Loucy (cell line): ENCODE measurements at regions not wholly inside any gene's neighbourhood (a gene's known extent, or its start where the extent isn't known, plus 50 kb on each side); places are given as distances from the start of the nearest gene placed in this dataset.
"Not testable (repeated sequence)": the region's sequence is repeated elsewhere in the genome, so short reads cannot be mapped to it uniquely, and the experiment has no call there.

Experiments
- H2AFZ ChIP-seq: fragments of 200-600 bp; sonication (generic); 2 replicates; pipeline ENCODE4 v1.6.0; 2016; ENCODE audit warnings: antibody characterized with exemption, mild to moderate bottlenecking, low read length, moderate library complexity
- H3F3A ChIP-seq: fragments of 200-600 bp; 2 replicates; pipeline ENCODE4 v1.6.0; 2016; ENCODE audit warnings: antibody characterized with exemption, low read depth, mild to moderate bottlenecking
- H3K27me3 ChIP-seq: fragments of 200-600 bp; sonication (generic); 2 replicates; pipeline ENCODE4 v1.6.1; 2014; ENCODE audit warnings: low read length, mild to moderate bottlenecking; ENCODE audit not compliant: insufficient read depth, poor library complexity, severe bottlenecking
- H3K36me3 ChIP-seq: fragments of 200-600 bp; sonication (generic); 2 replicates; pipeline ENCODE4 v1.6.1; 2016; ENCODE audit warnings: low read length; ENCODE audit not compliant: insufficient read depth
- H3K4me1 ChIP-seq: fragments of 200-600 bp; sonication (generic); 2 replicates; pipeline ENCODE4 v1.5.1; 2014; ENCODE audit warnings: low read length, mild to moderate bottlenecking; ENCODE audit not compliant: insufficient read depth, poor library complexity, severe bottlenecking
- H3K4me2 ChIP-seq: fragments of 200-600 bp; sonication (generic); 2 replicates; pipeline ENCODE4 v1.6.0; 2014; ENCODE audit warnings: antibody characterized with exemption, low read length, low read depth, mild to moderate bottlenecking; ENCODE audit not compliant: poor library complexity, severe bottlenecking
- H3K4me3 ChIP-seq: fragments of 200-600 bp; sonication (generic); 2 replicates; pipeline ENCODE4 v1.5.1; 2014; ENCODE audit warnings: low read length, mild to moderate bottlenecking, mixed read lengths; ENCODE audit not compliant: poor library complexity, severe bottlenecking
- H3K79me2 ChIP-seq: fragments of 200-600 bp; sonication (generic); 2 replicates; pipeline ENCODE4 v1.6.1; 2014; ENCODE audit warnings: low read length; ENCODE audit not compliant: insufficient read depth
- H3K9ac ChIP-seq: fragments of 200-600 bp; sonication (generic); 2 replicates; pipeline ENCODE4 v1.6.0; 2014; ENCODE audit warnings: mild to moderate bottlenecking, low read depth, low read length, moderate library complexity; ENCODE audit not compliant: poor library complexity, severe bottlenecking
- H3K9me2 ChIP-seq: fragments of 200-600 bp; sonication (generic); replicated peaks from 2 replicates; pipeline ENCODE4 v1.6.1; 2016; ENCODE audit warnings: low read depth, low read length, mixed read lengths
- H3K9me3 ChIP-seq: fragments of 200-600 bp; sonication (generic); 2 replicates; pipeline ENCODE4 v1.6.1; 2014; ENCODE audit warnings: mild to moderate bottlenecking, antibody characterized with exemption, low read length, low read depth; ENCODE audit not compliant: insufficient read depth
- H4K20me1 ChIP-seq: fragments of 200-600 bp; sonication (generic); 2 replicates; pipeline ENCODE4 v1.6.0; 2014; ENCODE audit warnings: antibody characterized with exemption, low read length, mild to moderate bottlenecking; ENCODE audit not compliant: insufficient read depth, poor library complexity, severe bottlenecking
- EZH2phosphoT487 ChIP-seq: fragments of 200-600 bp; IDR thresholded peaks from 2 replicates; pipeline ENCODE4 v1.6.1; 2018; ENCODE audit warnings: antibody characterized with exemption, mild to moderate bottlenecking, moderate library complexity, borderline replicate concordance
- TF ChIP-seq, protein P1 (sequence below): fragments of 200-600 bp; sonication (generic); conservative IDR thresholded peaks from 2 replicates; pipeline ENCODE4 v1.5.1; 2014; ENCODE audit warnings: mild to moderate bottlenecking, antibody characterized with exemption, low read length

DNA sequence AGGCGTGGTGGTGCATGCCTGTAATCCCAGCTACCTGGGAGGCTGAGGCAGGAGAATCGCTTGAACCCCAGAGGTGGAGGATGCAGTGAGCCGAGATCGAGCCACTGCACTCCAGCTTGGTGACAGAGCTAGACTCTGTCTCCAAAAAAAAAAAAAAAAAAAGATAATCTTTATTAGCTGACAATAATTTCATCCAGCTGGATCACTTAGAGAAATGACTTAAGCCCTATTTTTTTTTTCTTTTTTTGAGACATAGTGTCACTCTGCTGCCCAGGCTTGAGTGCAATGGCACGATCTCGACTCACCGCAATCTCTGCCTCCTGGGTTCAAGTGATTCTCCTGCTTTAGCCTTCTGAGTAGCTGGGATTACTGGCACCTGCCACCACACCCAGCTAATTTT lies 51.6 kb upstream of the MAP4K4 start:
- not testable (repeated sequence) for H3K9ac ChIP-seq, H3K79me2 ChIP-seq, H2AFZ ChIP-seq, H3K4me2 ChIP-seq, H3K36me3 ChIP-seq, H4K20me1 ChIP-seq, H3K9me2 ChIP-seq, H3K27me3 ChIP-seq, H3F3A ChIP-seq, H3K4me1 ChIP-seq, H3K4me3 ChIP-seq, H3K9me3 ChIP-seq

DNA sequence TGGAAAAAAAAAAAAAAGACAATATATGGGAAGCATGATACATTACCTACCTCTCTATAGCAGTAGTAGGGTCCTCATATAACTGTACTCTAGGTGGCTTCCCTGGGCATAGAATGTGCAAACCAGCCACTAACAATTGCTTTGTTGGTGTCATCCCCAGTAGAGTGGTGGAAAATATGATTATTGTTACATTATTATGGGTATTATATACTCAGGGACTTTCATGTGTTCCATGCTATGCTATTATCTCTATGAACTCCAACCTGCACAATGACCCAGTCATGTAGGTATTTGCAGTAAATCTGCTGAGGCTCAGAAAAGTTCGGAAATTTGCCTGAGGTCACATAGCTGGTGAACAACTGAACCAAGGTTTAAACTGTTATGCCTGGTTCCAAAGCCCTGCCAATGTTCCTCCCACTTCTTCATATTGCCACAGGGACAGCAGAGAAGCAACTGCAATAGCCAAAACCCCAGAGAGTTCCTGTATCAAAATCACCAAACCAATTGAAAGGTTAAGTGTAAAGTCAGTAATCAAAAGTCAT lies 52.6 kb upstream of the MAP4K4 start:
- H3K36me3 ChIP-seq, result no peaks in the 10 kb centered on the region
- no peaks in the 10 kb centered on the region for H3K27me3 ChIP-seq
- no peaks in the 10 kb centered on the region for H3F3A ChIP-seq
- no peak overlapping the region for H3K9ac ChIP-seq
- no peak overlapping the region for H3K4me3 ChIP-seq
- no peaks in the 10 kb centered on the region for H3K9me3 ChIP-seq
- no peak for TF ChIP-seq EZH2phosphoT487
- TF ChIP-seq, protein P1, sequence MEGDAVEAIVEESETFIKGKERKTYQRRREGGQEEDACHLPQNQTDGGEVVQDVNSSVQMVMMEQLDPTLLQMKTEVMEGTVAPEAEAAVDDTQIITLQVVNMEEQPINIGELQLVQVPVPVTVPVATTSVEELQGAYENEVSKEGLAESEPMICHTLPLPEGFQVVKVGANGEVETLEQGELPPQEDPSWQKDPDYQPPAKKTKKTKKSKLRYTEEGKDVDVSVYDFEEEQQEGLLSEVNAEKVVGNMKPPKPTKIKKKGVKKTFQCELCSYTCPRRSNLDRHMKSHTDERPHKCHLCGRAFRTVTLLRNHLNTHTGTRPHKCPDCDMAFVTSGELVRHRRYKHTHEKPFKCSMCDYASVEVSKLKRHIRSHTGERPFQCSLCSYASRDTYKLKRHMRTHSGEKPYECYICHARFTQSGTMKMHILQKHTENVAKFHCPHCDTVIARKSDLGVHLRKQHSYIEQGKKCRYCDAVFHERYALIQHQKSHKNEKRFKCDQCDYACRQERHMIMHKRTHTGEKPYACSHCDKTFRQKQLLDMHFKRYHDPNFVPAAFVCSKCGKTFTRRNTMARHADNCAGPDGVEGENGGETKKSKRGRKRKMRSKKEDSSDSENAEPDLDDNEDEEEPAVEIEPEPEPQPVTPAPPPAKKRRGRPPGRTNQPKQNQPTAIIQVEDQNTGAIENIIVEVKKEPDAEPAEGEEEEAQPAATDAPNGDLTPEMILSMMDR, result no peak
- no peaks in the 10 kb centered on the region for H3K9me2 ChIP-seq
- no peaks in the 10 kb centered on the region for H3K4me1 ChIP-seq
- H3K4me2 ChIP-seq, result no peak overlapping the region
- H4K20me1 ChIP-seq, result no peaks in the 10 kb centered on the region
- H2AFZ ChIP-seq, result no peak overlapping the region
- no peaks in the 10 kb centered on the region for H3K79me2 ChIP-seq

DNA sequence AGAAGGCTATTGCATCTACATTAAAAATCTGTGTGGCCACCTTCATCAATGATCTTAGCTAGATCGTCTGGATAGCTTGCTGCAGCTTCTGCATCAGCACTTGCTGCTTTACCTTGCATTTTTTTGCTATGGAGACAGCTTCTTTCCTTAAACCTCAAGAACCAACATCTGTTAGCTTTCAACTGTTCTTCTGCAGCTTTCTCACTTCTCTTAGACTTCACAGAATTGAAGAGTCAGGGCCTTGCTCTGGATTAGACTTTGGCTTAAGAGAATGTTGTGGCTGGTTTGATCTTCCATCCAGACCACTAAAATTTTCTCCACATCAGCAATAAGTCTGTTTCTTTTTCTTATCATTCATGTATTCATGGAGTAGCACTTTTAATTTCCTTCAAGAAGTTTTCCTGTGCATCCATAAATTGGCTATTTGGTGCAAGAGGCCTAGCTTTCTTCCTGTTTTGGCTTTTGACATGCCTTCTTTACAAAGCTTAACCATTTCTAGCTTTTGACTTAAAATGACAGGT lies 54.4 kb upstream of the MAP4K4 start:
- Histone ChIP-seq H3K9me2 (no peaks in the 10 kb centered on the region), H3K4me3 (no peak overlapping the region), H3K36me3 (no peaks in the 10 kb centered on the region), H3K4me1 (no peaks in the 10 kb centered on the region), H3K79me2 (no peaks in the 10 kb centered on the region), H4K20me1 (no peaks in the 10 kb centered on the region), H3K4me2 (no peak overlapping the region), H3F3A (no peaks in the 10 kb centered on the region), H2AFZ (no peak overlapping the region), H3K9me3 (no peaks in the 10 kb centered on the region), H3K27me3 (no peaks in the 10 kb centered on the region), H3K9ac (no peak overlapping the region)
- TF ChIP-seq, protein P1, result no peak
- no peak for TF ChIP-seq EZH2phosphoT487
